ENCODE measurements at regions not wholly inside any gene's neighbourhood (a gene's known extent, or its start where the extent isn't known, plus 50 kb on each side); places are given as distances from the start of the nearest gene placed in this dataset.

DNA sequence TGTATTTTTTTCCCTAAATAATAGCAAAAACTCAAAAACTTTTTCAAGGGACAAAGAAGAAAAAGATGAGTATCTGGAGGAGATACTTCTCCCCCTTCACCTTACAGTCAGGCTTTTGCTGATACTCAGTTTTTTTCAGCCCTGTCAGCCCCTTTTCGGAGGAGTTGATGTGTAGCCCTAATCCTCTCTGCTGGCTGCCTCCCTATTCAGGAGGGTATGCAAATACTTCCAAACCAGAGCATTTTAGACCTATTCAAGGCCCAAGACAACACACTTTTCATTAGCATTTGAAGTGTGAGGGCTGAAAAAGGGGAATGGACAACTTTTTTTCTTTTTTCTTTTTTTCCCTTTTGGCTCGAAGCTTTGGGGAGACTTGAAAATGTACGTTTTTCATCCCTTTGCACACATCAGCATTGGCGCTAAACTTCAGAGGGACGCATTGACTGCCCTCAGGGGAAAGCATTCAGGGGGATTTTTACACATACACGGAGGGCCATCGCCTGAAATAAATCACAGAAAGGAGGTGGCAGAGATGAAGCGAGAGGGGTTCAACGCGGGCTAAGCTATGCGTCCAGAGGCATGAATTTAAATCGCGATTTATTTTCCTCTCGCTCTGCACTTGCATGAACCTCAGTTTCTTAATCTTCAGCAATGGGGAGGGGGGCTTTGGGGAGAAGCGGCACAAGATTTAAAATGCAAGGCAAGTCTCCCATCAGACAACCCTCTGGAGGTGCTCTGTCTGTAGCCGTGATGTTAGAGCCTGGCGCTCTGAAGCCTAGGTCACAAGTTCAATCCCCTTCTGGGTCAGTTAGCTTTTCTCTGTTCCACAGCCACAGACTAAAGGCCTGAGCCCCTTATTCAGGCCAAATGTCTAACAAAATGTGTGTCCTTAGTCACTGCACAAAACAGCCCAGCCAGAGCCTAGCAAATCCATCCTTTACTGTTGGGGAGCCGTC is 86.3 kb downstream of the ASCL1 start:
- no peak for TF ChIP-seq CTCF (IDR thresholded peaks at IDR 0.05)
- no peak for TF ChIP-seq POLR2A (IDR thresholded peaks at IDR 0.05)

All from Peyer's patch (tissue), 4 donors.